ENCODE measurements at regions not wholly inside any gene's neighbourhood (a gene's known extent, or its start where the extent isn't known, plus 50 kb on each side); places are given as distances from the start of the nearest gene placed in this dataset.

- no peak overlapping the region for H2AFZ ChIP-seq
- H3K36me3 ChIP-seq (replicated peaks; ENCODE audit: insufficient read depth, low read depth) = no peaks in the 10 kb centered on the region
- no peak overlapping the region for H3K4me2 ChIP-seq
- TF ChIP-seq EZH2 (IDR thresholded peaks at IDR 0.05; ENCODE audit: borderline replicate concordance) = no peak
- TF ChIP-seq CTCF (IDR thresholded peaks at IDR 0.05; ENCODE audit: poor library complexity) = no peak
- TF ChIP-seq EZH2phosphoT487 (IDR thresholded peaks at IDR 0.05; ENCODE audit: low read depth, severe bottlenecking, unreplicated experiment) = no peak
- peak overlapping the region; percentile 70 for H3K27ac ChIP-seq
- no peaks in the 10 kb centered on the region for H3K9me3 ChIP-seq (ENCODE audit: low read depth)
- no peaks in the 10 kb centered on the region for H4K20me1 ChIP-seq (ENCODE audit: insufficient read depth, poor library complexity, severe bottlenecking)
- H3K4me1 ChIP-seq (ENCODE audit: insufficient read depth) = no peaks in the 10 kb centered on the region
- no peaks in the 10 kb centered on the region for H3K79me2 ChIP-seq
- WGBS (ENCODE audit: low lambda C conversion rate, missing lambda C conversion rate) = 58% methylated on average over 9 of the region's 9 CpGs
- H3K9me2 ChIP-seq (replicated peaks; ENCODE audit: insufficient read depth) = no peaks in the 10 kb centered on the region
- H3K27me3 ChIP-seq = no peaks in the 10 kb centered on the region
- no peak overlapping the region for H3K4me3 ChIP-seq
- DNase-seq (ENCODE audit: low spot score) = no peak
Observed at GRCh38 chrX:110408949-110409588, 50.4 kb downstream of the RTL9 start.

GRCh38 chrX:110409925-110410324 is 51.3 kb downstream of the RTL9 start:
- no peaks in the 10 kb centered on the region for H3K27me3 ChIP-seq
- H3K27ac ChIP-seq = peak overlapping the region; percentile 70
- no peak overlapping the region for H3K4me3 ChIP-seq
- no peaks in the 10 kb centered on the region for H4K20me1 ChIP-seq (ENCODE audit: insufficient read depth, poor library complexity, severe bottlenecking)
- H3K9me2 ChIP-seq (replicated peaks; ENCODE audit: insufficient read depth) = no peaks in the 10 kb centered on the region
- DNase-seq (ENCODE audit: low spot score) = no peak
- H3K4me1 ChIP-seq (ENCODE audit: insufficient read depth) = no peaks in the 10 kb centered on the region
- H2AFZ ChIP-seq = no peak overlapping the region
- no peaks in the 10 kb centered on the region for H3K79me2 ChIP-seq
- no peaks in the 10 kb centered on the region for H3K36me3 ChIP-seq (replicated peaks; ENCODE audit: insufficient read depth, low read depth)
- no peaks in the 10 kb centered on the region for H3K9me3 ChIP-seq (ENCODE audit: low read depth)
- no peak overlapping the region for H3K4me2 ChIP-seq
- TF ChIP-seq CTCF (IDR thresholded peaks at IDR 0.05; ENCODE audit: poor library complexity) = no peak
- TF ChIP-seq EZH2 (IDR thresholded peaks at IDR 0.05; ENCODE audit: borderline replicate concordance) = no peak
- no peak for TF ChIP-seq EZH2phosphoT487 (IDR thresholded peaks at IDR 0.05; ENCODE audit: low read depth, severe bottlenecking, unreplicated experiment)
- 49% methylated on average over 6 of the region's 6 CpGs for WGBS (ENCODE audit: low lambda C conversion rate, missing lambda C conversion rate)

DNA sequence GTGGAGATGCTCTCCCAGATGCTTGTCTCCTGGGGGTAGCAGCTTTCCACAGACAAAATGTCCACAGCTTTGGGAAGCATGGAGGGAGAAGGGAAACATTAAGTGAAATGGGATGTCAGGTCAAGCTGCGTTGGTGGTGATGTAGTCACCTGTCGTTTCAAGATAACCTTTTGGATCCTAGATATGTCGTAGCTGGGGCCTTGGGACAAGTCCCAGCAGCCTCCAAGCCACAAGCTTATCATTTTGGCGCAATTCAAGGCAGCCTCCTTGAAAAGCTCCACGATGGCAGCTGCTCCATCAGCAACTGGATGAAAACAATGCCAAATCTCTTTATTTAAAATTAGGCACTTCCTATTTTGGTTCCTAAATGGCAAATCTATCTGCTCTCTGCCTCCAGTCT is 52.0 kb downstream of the RTL9 start:
- Histone ChIP-seq H3K27ac (no peak overlapping the region), H3K79me2 (no peaks in the 10 kb centered on the region), H3K9me3 (ENCODE audit: low read depth) (no peaks in the 10 kb centered on the region), H3K4me2 (no peak overlapping the region), H3K4me3 (no peak overlapping the region), H3K36me3 (replicated peaks; ENCODE audit: insufficient read depth, low read depth) (no peaks in the 10 kb centered on the region), H3K27me3 (no peaks in the 10 kb centered on the region), H2AFZ (no peak overlapping the region), H4K20me1 (ENCODE audit: insufficient read depth, poor library complexity, severe bottlenecking) (no peaks in the 10 kb centered on the region), H3K9me2 (replicated peaks; ENCODE audit: insufficient read depth) (no peaks in the 10 kb centered on the region), H3K4me1 (ENCODE audit: insufficient read depth) (no peaks in the 10 kb centered on the region)
- TF ChIP-seq EZH2 (IDR thresholded peaks at IDR 0.05; ENCODE audit: borderline replicate concordance) = no peak
- TF ChIP-seq EZH2phosphoT487 (IDR thresholded peaks at IDR 0.05; ENCODE audit: low read depth, severe bottlenecking, unreplicated experiment) = no peak
- TF ChIP-seq CTCF (IDR thresholded peaks at IDR 0.05; ENCODE audit: poor library complexity) = no peak
- no peak for DNase-seq (ENCODE audit: low spot score)
- 58% methylated on average over 5 of the region's 5 CpGs for WGBS (ENCODE audit: low lambda C conversion rate, missing lambda C conversion rate)
